WTC11 (cell line): ENCODE measurements at regions not wholly inside any gene's neighbourhood (a gene's known extent, or its start where the extent isn't known, plus 50 kb on each side); places are given as distances from the start of the nearest gene placed in this dataset.
A peak's percentile ranks its signal among the peaks of the same experiment; 100 is the strongest.
"Not testable (repeated sequence)": the region's sequence is repeated elsewhere in the genome, so short reads cannot be mapped to it uniquely, and the experiment has no call there.

Experiments used
- ATAC-seq: fragments of 200-7000 bp; cut with Tn5 transposase; 2 replicates; pipeline ENCODE4 v1.10.0; 2021; ENCODE audit warnings: mild to moderate bottlenecking, moderate library complexity
- CTCF ChIA-PET: fragments of 300-600 bp; sonication (Branson Sonifier 250); formaldehyde crosslinking; loops from one replicate; lab custom pipeline; 2021; ENCODE audit warnings: antibody characterized with exemption; lab: Charles Lee
- POLR2A ChIA-PET: fragments of 350-600 bp; sonication (Branson Sonifier 250); formaldehyde crosslinking; loops from one replicate; lab custom pipeline; 2021; ENCODE audit warnings: antibody characterized with exemption; lab: Charles Lee
- DNase-seq: peaks from one replicate; pipeline ENCODE4 v3.0.0; 2021; ENCODE audit warnings: low spot score
- H3K27ac Mint-ChIP-seq: 2 replicates; pipeline ENCODE4 v1.8.0; 2021; ENCODE audit warnings: mixed read lengths
- H3K27me3 Mint-ChIP-seq: 2 replicates; pipeline ENCODE4 v1.8.0; 2021; ENCODE audit warnings: low read depth, mild to moderate bottlenecking, moderate library complexity, mixed read lengths
- H3K36me3 Mint-ChIP-seq: 2 replicates; pipeline ENCODE4 v1.8.0; 2021; ENCODE audit warnings: mixed read lengths
- H3K4me1 Mint-ChIP-seq: 2 replicates; pipeline ENCODE4 v1.8.0; 2022; ENCODE audit warnings: mixed read lengths
- H3K4me3 Mint-ChIP-seq: 2 replicates; pipeline ENCODE4 v1.8.0; 2021; ENCODE audit warnings: mild to moderate bottlenecking, moderate library complexity, mixed read lengths
- H3K9me3 Mint-ChIP-seq: 2 replicates; pipeline ENCODE4 v1.8.0; 2021; ENCODE audit warnings: mixed read lengths
- FOXJ3 ChIP-seq: sonication (generic); formaldehyde crosslinking; IDR thresholded peaks from 2 replicates; pipeline ENCODE4 v1.9.0; 2021; ENCODE audit warnings: missing genetic modification reagents, mild to moderate bottlenecking, borderline replicate concordance
- IRF1 ChIP-seq: sonication (generic); formaldehyde crosslinking; IDR thresholded peaks from 2 replicates; pipeline ENCODE4 v1.8.0; 2023; ENCODE audit warnings: missing genetic modification reagents
- IRF2 ChIP-seq: sonication (generic); formaldehyde crosslinking; IDR thresholded peaks from 2 replicates; pipeline ENCODE4 v1.8.0; 2022; ENCODE audit warnings: low read depth, missing genetic modification reagents, borderline replicate concordance
- JAZF1 ChIP-seq: fragments of 250-450 bp; sonication (Bioruptor Pico); IDR thresholded peaks from 2 replicates; pipeline ENCODE4 v1.9.0; 2021; ENCODE audit warnings: moderate library complexity, mild to moderate bottlenecking, inconsistent platforms
- NFATC4 ChIP-seq: fragments of 250-450 bp; sonication (Bioruptor Pico); IDR thresholded peaks from 2 replicates; pipeline ENCODE4 v1.9.0; 2021; ENCODE audit warnings: mild to moderate bottlenecking
- NFE2L1 ChIP-seq: sonication (generic); formaldehyde crosslinking; IDR thresholded peaks from 2 replicates; pipeline ENCODE4 v1.8.1; 2023; ENCODE audit warnings: missing genetic modification reagents
- NFYB ChIP-seq: sonication (generic); formaldehyde crosslinking; conservative IDR thresholded peaks from 2 replicates; pipeline ENCODE4 v1.8.0; 2022; ENCODE audit warnings: low read depth, missing genetic modification reagents
- NR1H2 ChIP-seq: sonication (generic); formaldehyde crosslinking; IDR thresholded peaks from 2 replicates; pipeline ENCODE4 v1.9.0; 2021; ENCODE audit warnings: mild to moderate bottlenecking, moderate library complexity, missing genetic modification reagents
- OVOL2 ChIP-seq: fragments of 250-450 bp; sonication (Bioruptor Pico); IDR thresholded peaks from 2 replicates; pipeline ENCODE4 v1.9.0; 2021; ENCODE audit warnings: mild to moderate bottlenecking, borderline replicate concordance
- PREB ChIP-seq: sonication (generic); formaldehyde crosslinking; IDR thresholded peaks from 2 replicates; pipeline ENCODE4 v1.8.1; 2022; ENCODE audit warnings: mild to moderate bottlenecking, missing genetic modification reagents, moderate library complexity, borderline replicate concordance
- SMAD3 ChIP-seq: sonication (generic); formaldehyde crosslinking; IDR thresholded peaks from 2 replicates; pipeline ENCODE4 v1.8.0; 2022; ENCODE audit warnings: missing genetic modification reagents, mild to moderate bottlenecking, borderline replicate concordance
- ZNF232 ChIP-seq: sonication (generic); formaldehyde crosslinking; IDR thresholded peaks from 2 replicates; pipeline ENCODE4 v1.8.0; 2022; ENCODE audit warnings: mild to moderate bottlenecking, missing genetic modification reagents
- ZNF396 ChIP-seq: fragments of 250-450 bp; sonication (Bioruptor Pico); IDR thresholded peaks from 2 replicates; pipeline ENCODE4 v1.8.0; 2021; ENCODE audit warnings: mild to moderate bottlenecking, moderate library complexity, borderline replicate concordance
- ZNF423 ChIP-seq: fragments of 250-450 bp; sonication (Bioruptor Pico); IDR thresholded peaks from 2 replicates; pipeline ENCODE4 v2.1.2; 2022; ENCODE audit warnings: mild to moderate bottlenecking, moderate library complexity
- TF ChIP-seq, protein P1 (sequence below): sonication (generic); formaldehyde crosslinking; IDR thresholded peaks from 2 replicates; pipeline ENCODE4 v1.8.0; 2022; ENCODE audit warnings: mild to moderate bottlenecking, missing genetic modification reagents

GRCh38 chr2:189347540-189347939 lies 93.7 kb upstream of the WDR75 start:
- peak; percentile 65 for ATAC-seq
- peaks cover 11% of the 10 kb centered on the region for H3K36me3 Mint-ChIP-seq
- H3K27me3 Mint-ChIP-seq, result no peaks in the 10 kb centered on the region
- CTCF ChIA-PET, result no interaction called here
- 0 out of 2 replicates have a peak, but pooled peaks have one; percentile 44 for TF ChIP-seq NFE2L1
- TF ChIP-seq ZNF423 (CRISPR knock-in tag), result no peak
- no peak for TF ChIP-seq SMAD3 (CRISPR knock-in tag)
- H3K4me3 Mint-ChIP-seq, result no peak overlapping the region
- peaks cover 33% of the 10 kb centered on the region for H3K9me3 Mint-ChIP-seq
- DNase-seq, result no peak
- peak overlapping the region; percentile 64; the same call in 1 of the 2 replicates for H3K27ac Mint-ChIP-seq
- POLR2A ChIA-PET, result no interaction called here
- peaks cover 4% of the 10 kb centered on the region for H3K4me1 Mint-ChIP-seq

- TF ChIP-seq, protein P1, sequence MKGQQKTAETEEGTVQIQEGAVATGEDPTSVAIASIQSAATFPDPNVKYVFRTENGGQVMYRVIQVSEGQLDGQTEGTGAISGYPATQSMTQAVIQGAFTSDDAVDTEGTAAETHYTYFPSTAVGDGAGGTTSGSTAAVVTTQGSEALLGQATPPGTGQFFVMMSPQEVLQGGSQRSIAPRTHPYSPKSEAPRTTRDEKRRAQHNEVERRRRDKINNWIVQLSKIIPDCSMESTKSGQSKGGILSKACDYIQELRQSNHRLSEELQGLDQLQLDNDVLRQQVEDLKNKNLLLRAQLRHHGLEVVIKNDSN (CRISPR knock-in tag), result no peak
- TF ChIP-seq NFYB (CRISPR knock-in tag) (no peak), ZNF232 (no peak), NR1H2 (CRISPR knock-in tag) (no peak), FOXJ3 (CRISPR knock-in tag) (no peak), IRF2 (CRISPR knock-in tag) (no peak), OVOL2 (CRISPR knock-in tag) (no peak), JAZF1 (no peak), IRF1 (no peak), SMAD3 (CRISPR knock-in tag) (no peak)
- peaks cover 4% of the 10 kb centered on the region for H3K4me1 Mint-ChIP-seq
- H3K27ac Mint-ChIP-seq, result no peak overlapping the region
- H3K27me3 Mint-ChIP-seq, result no peaks in the 10 kb centered on the region
- H3K36me3 Mint-ChIP-seq, result peaks cover 5% of the 10 kb centered on the region
- DNase-seq (no peak), ATAC-seq (no peak)
- ChIA-PET CTCF (no interaction called here), POLR2A (no interaction called here)
- H3K9me3 Mint-ChIP-seq, result peaks cover 27% of the 10 kb centered on the region
- no peak overlapping the region for H3K4me3 Mint-ChIP-seq
These were observed 92.9 kb upstream of the WDR75 start for GRCh38 chr2:189348369-189348768.

DNA sequence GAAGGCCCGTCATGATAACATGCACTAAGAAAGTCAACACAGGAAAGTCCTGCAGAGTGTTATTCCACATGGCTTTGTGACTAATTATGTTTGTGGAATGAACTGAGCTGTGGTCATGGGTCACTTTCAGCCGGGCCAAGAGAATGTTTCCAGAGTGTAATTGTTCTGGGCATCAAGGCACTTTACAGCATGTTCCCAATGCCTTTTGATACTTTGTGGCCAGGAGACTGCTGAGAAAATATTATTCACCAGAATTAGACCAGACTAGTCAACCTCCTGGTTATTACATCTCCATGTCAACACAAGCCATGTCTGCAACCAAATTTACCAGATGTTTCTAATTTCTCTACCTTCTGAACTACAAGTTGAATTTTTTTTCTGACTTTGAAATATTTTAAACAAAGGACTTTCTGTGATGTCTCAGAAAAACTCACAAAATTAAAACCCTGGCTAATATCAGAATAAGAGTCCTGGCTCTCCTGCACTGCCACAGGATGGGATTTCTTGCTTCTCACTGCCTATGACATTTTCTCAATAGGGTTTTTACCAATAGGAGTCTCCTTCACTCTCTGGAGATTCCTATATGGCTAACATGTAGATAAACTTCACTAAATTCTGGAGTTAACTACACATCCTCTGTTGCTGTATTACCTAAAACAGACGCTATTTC lies 90.6 kb upstream of the WDR75 start:
- no peak overlapping the region for H3K4me3 Mint-ChIP-seq
- no peak overlapping the region for H3K27ac Mint-ChIP-seq
- H3K9me3 Mint-ChIP-seq, result peaks cover 21% of the 10 kb centered on the region
- CTCF ChIA-PET, result no interaction called here
- peaks cover 4% of the 10 kb centered on the region for H3K4me1 Mint-ChIP-seq
- DNase-seq (no peak), ATAC-seq (no peak)
- TF ChIP-seq, protein P1 (CRISPR knock-in tag), result no peak
- TF ChIP-seq PREB (CRISPR knock-in tag), result no peak
- TF ChIP-seq ZNF396, result no peak
- no peak for TF ChIP-seq NFATC4 (CRISPR knock-in tag)
- H3K36me3 Mint-ChIP-seq, result peaks cover 5% of the 10 kb centered on the region
- no peaks in the 10 kb centered on the region for H3K27me3 Mint-ChIP-seq
- POLR2A ChIA-PET, result no interaction called here

- DNase-seq, H3K27ac Mint-ChIP-seq, H3K36me3 Mint-ChIP-seq, H3K4me3 Mint-ChIP-seq, H3K27me3 Mint-ChIP-seq, H3K4me1 Mint-ChIP-seq, POLR2A ChIA-PET, ATAC-seq, CTCF ChIA-PET: not testable (repeated sequence)
- H3K9me3 Mint-ChIP-seq, result peaks cover 27% of the 10 kb centered on the region
These were observed 89.3 kb upstream of the WDR75 start for GRCh38 chr2:189351933-189352332.

- H3K4me3 Mint-ChIP-seq, H3K27me3 Mint-ChIP-seq, H3K4me1 Mint-ChIP-seq, H3K27ac Mint-ChIP-seq, ATAC-seq, DNase-seq, H3K36me3 Mint-ChIP-seq: not testable (repeated sequence)
- POLR2A ChIA-PET, result interaction anchor here (0.7 kb wide), 1 partner anchor 239 kb away, joined by 7 read pairs; no protein-coding TSS in a partner anchor
- CTCF ChIA-PET, result interaction anchor here (0.6 kb wide), 1 partner anchor 8 kb away, joined by 3 read pairs; no protein-coding TSS in a partner anchor
- H3K9me3 Mint-ChIP-seq, result peaks cover 15% of the 10 kb centered on the region; the same call in 1 of the 2 replicates
These were observed 83.9 kb upstream of the WDR75 start for GRCh38 chr2:189357375-189357774.
